Right hindlimb (tissue), 1 donor: ENCODE measurements at regions not wholly inside any gene's neighbourhood (a gene's known extent, or its start where the extent isn't known, plus 50 kb on each side); places are given as distances from the start of the nearest gene placed in this dataset.
"Not testable (repeated sequence)": the region's sequence is repeated elsewhere in the genome, so short reads cannot be mapped to it uniquely, and the experiment has no call there.

Experiments used
- DNase-seq: peaks from one replicate; pipeline ENCODE4 v3.0.0-alpha.2; 2018

GRCh38 chr2:130289780-130290179, 52.9 kb upstream of the IMP4 start:
- DNase-seq: no peak

DNA sequence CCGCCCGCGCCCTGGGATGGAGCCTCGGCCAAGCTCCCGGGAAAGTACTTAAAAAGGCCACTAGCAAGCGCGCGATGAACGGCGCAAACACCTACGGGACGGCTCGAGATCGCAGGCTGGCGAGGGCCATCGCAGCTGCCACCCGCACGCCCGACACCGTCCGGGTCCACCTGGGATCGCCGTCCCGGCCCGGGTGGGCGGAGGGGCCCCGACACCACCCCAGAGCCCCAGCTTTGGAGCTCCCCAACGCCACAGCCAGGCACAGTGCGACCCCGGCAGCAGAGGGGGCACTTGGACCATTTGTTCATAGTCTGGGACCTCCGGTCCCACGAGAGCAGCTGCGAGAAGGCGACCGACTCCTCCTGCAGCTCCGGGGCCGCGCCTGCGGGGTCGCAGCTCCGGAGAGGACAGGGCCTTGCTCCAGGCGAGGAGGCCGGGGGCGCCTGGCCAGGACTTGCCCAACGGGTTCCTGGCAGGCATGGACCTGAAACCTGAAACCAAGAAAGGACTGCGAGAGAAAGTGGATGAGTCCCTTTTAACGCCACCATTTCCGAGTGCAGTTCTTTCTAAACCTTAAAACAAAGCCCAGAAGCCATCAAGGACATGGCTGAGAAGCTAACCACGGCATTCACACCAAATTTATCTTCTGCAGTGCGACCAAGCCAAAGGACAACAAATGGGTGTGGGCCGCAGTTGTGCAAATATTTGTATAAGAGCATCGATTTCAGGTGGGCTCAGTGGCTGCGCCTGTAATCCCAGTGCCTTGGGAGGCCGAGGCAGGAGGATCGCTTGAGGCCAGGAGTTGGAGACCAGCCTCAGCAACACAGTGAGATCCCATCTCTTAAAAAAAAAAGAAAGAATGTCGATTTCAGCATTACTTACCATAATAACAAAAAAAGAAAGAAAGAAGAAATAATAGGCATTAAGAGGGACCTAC, 54.0 kb upstream of the IMP4 start:
- DNase-seq: no peak

GRCh38 chr2:130287656-130288026, 55.1 kb upstream of the IMP4 start:
- no peak for DNase-seq

DNA sequence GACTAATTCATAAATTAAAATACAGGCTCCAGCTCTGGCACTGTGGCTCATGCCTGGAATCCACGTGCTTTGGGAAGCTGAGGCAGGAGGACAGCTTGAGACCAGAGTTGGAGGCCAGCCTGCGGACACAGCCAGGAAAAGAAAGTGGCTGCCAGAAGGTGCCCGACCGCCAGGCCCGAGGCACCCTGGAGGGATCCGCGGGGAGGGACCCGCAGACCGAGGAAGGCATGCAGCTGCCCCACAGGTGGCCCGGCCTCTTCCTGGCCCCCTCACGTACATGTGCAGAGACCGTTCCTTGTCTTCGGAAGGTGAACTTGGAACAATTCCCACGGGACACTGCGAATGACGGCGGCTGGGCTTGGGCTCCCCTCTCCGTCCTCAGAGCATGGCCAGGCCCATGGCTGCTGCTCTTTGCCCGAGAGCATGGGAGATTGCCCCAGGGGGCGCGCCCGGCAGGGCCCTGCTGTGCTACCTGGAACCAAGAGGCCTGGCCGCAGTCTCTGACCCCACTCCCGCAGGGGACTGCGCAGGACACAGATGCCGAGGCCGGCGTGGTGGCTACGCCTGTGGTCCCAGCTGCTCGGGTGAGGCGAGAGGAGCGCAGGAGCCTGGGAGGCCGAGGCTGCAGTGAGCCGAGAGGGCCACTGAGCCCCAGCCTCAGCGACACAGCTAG, 55.6 kb upstream of the IMP4 start:
- no peak for DNase-seq

DNA sequence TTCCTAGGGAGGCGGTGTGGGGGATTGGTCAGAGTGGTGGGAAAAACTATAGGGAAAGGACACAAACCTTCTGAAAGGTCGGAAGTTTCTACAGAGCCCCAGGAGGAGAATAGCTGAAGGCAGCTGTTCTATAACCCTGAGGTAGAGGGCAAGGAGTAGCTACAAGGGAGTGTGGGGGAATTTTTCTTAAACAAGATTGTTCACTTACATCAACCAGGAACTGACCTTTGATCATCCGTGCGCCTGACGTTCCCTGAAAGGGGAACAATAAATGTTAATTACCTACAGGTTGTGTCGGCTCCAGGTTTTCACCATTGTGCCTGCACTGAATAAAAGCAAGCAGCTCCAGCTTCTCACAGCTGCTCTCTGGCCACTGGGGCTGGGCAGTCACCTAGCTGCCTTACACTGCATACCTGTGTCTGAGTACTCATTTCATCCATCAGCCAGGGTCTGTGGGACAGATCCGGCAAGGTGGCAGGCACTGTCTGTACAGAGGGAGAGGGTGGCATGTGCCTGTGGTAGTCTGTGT, 59.3 kb upstream of the IMP4 start:
- not testable (repeated sequence) for DNase-seq

- DNase-seq: not testable (repeated sequence)
Measured at GRCh38 chr2:130279551-130279950, 63.1 kb upstream of the IMP4 start.

DNA sequence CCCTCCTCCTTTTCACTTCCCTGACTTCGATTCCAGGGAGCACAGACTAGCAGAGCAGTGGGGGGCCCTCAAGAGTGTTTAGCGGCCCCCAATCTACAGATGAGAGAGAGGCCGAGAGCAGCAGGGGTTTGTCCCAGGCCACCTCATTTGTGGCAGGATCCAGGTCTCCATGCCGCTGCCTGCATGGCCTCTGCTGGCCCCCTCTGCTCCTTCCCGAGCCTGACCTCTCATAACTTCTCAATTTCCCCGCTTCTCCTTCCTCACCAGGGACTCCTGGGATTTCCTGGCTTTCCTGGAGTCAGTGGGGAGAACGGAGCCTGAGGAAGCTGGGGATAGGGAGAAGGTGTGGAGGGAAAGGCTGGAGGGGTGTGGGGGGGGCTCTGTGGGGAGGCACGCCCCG, 70.1 kb upstream of the TUBA3E start:
- not testable (repeated sequence) for DNase-seq

DNA sequence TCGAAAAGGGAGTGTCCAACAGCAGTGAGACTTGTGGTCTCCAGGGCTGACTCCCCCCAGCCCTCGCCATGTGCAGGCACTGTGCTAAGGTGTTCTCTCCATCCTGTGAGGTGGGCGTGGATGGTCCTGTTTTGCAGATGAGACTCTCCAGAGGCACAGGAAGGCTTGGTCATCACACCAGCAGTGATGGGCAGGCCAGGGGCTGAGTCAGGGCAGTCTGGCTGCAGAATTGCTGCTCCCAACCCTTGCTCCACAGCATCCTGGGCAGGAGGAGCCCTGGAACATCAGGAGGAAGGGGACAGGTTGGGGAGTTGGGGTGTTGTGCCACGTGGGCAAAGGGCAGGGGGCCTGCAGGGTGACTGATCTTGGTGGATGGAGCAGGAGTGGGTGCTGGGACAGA, 69.3 kb upstream of the TUBA3E start:
- not testable (repeated sequence) for DNase-seq

DNA sequence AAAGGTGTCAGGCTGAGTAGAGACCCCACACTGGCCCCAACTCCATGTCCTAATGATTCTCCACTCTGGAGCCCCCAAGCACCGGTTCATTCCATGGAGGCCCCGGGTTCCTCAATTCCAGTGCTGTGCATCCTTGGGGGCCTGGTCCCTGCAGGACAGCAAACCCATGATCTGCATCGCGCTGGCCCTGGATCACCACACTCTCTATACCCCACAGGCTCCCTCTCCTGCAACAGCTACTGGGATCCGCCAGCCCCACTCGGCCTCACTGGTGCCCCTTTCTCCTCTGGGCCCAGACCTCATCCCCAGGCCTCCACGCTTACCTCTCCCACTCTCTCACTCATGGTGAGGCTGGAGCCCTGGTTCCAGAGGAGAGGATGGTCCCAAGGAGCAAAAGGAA, 68.6 kb upstream of the TUBA3E start:
- not testable (repeated sequence) for DNase-seq

DNA sequence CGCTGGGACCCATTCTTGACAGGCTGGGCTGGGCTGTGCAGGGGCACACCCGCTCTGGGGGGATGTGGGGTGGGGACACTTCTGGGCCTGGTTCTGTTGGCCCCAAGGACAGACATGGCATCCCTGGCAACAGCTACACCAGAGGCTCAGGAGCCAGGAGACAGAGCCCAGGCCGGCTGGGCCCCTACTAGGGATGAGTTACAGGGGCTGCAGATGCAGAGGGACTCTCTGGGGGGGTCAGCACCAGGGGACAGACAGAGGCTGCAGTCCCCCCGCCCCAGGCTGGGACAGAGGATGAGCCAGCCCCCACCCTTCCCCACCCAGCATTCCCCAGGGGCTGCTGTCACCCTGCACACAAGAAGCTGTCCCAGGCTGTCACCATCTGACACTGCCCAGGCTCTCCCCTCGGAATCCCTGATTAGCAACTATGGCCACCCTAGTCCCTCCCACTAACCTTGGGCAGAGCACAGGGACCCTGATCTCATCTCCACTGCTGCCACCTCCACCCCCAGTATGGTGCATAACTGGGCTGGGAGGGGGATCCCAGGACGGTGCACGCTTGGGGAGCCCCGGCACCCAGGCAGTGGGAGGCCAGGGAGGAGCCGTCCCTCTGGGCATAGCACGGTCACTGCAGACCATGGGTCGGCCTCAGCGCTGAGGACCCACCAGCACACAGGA, 67.5 kb upstream of the TUBA3E start:
- not testable (repeated sequence) for DNase-seq

- not testable (repeated sequence) for DNase-seq
Measured at GRCh38 chr2:130264901-130265320, 66.7 kb upstream of the TUBA3E start.

DNA sequence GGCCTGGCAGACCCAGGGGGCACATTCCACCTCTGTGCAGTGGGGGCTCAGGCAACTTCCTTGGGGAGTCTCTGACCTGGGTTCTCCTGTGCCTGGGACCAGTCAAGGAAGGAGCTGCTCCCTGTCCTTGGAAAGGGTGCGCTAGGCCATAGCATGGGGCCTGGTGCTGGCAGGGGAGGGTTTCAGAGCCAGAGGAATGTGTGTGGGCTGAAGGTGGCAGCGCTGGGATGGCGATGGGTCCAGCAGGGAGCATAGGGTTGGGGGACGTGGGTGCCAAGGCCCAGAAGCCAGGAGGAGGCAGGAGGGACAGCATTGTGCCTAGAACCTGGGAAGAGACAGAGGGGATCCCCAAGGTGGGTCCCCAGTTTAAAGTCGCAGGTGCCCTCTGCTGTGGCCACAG, 66.3 kb upstream of the TUBA3E start:
- DNase-seq: no peak

- DNase-seq: no peak
Measured at GRCh38 chr2:130264046-130264445, 65.8 kb upstream of the TUBA3E start.

DNA sequence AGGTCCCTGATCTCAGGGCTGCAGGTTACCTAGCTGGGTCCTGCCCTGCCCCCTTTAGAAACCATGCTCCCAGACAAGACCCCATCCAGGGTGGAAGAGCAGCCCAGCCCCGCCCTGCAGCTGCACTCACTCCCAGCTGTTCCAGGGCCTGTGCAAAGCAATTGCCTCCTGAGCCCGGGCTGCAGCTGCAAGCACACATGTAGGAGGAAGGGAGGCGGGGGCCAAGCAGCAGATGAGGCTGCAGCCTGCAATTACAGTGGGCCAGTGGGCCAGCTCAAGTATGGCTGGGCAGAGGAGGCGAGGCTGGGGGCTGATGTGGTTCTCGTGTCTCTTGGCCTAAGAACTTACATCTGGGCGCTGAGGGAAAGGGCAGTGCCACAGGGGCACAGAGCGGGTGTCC, 65.4 kb upstream of the TUBA3E start:
- DNase-seq: peak; percentile 56

DNA sequence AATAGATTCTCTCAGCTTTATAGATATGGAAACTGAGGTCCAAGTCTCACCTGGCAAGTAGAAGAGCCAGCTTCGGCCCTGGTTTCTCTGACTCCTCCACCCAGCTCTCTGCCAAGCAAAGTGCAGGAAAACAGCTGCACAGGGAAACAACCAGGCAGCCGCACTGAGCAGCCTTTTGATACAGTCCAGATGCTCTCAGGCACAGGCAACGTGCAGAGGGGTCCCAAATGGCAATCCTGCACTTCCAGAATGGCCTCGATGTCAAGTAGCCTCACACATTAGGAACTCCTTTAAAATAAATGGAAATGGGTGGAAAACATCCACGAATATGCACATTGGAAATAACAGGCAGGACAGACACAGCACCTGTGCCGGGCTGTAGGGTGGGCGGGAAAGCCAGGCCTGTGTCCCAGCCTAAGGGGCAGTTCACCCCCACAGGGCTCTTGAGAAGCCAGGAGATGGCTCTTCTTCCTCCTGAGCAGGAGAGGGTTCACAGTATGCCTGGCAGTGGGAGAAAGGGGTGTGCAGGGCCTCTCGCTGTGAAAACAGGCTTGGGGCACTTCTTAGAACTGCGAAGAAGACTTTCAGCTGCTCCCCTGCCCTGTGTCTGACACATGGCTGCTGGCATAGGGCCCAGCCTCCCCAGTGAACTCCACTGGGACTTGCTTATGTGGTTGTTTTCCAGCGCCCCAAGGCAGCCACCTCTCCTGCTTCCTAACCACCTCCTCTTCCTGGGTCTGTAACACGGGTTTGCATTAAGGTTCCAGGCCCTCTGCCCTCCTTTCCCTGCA, 63.9 kb upstream of the TUBA3E start:
- no peak for DNase-seq

DNA sequence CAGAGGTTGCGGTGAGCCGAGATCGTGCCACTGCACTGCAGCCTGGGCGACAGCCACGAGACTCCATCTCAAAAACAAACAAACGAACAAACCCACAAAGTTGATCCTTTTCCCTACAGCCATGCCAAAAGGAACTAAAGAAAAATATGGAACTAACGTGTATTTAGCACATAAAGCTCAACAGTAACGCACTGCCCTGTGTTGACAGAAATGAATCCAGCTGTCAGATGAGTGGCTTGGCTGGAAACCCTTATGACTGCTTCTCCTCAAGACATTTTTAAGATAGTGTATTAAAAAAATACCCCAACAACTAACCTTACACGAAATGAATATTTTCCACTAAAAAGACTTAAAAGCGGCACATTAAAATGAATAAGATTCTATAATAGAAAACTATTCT, 62.9 kb upstream of the TUBA3E start:
- no peak for DNase-seq

DNA sequence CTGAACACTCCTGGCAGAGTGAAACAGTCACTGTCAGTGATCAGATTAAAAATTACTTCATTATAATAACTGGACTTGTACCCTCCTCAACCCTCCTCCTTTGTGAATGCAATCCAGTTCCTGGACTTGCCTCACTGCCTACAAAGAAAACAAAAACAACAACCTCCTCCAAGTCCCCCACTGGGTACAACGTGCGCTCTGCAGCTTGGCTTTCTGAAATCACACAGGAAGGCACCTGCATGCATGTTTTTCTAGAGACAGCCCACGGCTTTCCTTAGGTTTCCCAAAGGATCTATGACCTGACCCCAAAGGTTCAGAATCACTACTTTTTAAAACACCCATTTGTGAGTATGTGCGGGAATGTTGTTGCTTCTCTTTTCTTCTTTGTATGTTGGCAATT, 61.4 kb upstream of the TUBA3E start:
- no peak for DNase-seq

DNA sequence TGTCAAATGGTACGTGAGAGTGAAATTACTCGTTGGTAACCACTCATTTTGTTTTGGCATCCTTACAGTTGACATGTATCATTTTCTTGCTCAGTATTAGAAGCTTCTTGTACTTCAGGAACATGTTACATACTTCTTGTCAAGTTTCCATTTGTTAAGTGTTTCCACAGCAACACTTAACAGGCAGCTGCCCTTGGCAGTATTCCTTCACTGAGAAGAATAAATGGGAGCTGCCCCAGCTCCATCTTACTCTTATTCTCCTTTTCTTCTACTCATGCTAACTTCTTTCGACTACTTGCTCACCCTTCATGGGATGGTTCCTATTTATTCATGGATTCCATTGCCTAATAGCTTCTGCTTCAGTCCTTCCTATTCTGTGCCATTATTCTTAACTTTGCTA, 60.1 kb upstream of the TUBA3E start:
- no peak for DNase-seq

GRCh38 chr2:130252880-130253645, 54.8 kb upstream of the TUBA3E start:
- no peak for DNase-seq

DNA sequence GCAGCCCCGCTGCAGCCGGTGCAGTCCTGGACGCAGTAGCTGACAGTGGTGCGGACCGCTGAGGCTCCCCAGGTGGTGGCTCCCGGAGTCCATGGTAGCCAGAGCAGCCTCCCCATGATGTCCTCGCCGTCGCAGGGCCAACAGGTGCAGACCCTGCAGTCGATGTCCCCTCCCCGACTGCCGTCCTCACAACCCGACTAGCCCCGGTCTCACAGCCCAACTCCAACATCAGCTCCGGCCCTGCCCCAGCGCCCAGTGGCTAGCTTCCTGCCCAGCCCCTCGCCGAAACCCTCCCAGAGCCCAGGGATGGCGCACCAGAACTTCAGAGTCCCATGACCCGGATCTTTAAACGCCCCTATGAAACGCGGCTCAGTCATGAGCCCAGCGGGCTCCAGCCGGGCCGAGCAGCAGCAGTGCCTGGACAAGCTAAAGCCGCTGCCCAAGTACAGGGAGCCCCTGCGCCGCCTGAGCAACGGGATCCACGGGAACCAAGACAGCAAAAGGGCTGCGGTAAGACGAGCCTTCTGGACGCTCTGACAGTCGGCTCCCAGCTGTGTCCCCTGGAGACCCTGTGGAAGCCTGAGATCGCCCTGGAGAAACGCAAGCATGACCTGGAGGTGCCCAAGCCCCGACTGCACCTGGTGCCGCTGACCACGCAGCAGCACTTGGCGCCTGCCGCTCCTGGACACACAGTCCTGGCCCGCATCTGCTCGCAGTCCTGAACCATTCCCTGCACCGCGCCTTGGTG, 53.8 kb upstream of the TUBA3E start:
- DNase-seq: no peak

DNA sequence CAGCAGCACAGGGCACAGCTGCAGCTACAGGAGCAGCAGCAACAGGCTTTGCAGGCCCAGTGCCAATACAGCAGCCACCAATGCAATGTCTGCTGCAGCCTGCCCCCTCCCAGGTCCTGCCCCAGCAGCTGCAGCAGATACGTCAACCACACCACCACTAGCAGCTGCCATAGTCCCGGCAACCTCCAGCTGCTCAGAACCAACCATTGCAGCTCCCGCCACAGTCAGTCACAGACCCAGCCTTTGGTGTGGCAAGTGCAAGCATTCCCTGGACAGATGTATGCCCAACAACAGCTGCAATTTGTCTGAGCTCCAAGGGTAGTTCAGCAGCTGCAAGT, 53.3 kb upstream of the TUBA3E start:
- peak; percentile 73 for DNase-seq
